H9 (cell line): ENCODE measurements at regions not wholly inside any gene's neighbourhood (a gene's known extent, or its start where the extent isn't known, plus 50 kb on each side); places are given as distances from the start of the nearest gene placed in this dataset.

ENCODE experiments used
- DNase-seq: peaks from one replicate; pipeline ENCODE4 v3.0.0-alpha.2; 2017
- H2AFZ ChIP-seq: one replicate; pipeline ENCODE4 v1.6.1; 2013; ENCODE audit warnings: mild to moderate bottlenecking, low read length, control low read depth, moderate library complexity
- H2AK5ac ChIP-seq: 2 replicates; pipeline ENCODE4 v1.6.1; 2013; ENCODE audit warnings: low read length, control low read depth, mixed read lengths; ENCODE audit not compliant: insufficient read length
- H2BK120ac ChIP-seq: one replicate; pipeline ENCODE4 v1.6.1; 2013; ENCODE audit warnings: low read depth, mild to moderate bottlenecking, low read length, control low read depth, inconsistent platforms; ENCODE audit not compliant: poor library complexity, severe bottlenecking
- H2BK12ac ChIP-seq: 2 replicates; pipeline ENCODE4 v1.6.1; 2013; ENCODE audit warnings: low read length, control low read depth, mixed read lengths, low read depth; ENCODE audit not compliant: insufficient read length
- H2BK15ac ChIP-seq: 2 replicates; pipeline ENCODE4 v1.6.1; 2013; ENCODE audit warnings: low read depth, low read length, control low read depth
- H2BK20ac ChIP-seq: one replicate; pipeline ENCODE4 v1.6.1; 2013; ENCODE audit warnings: low read depth, mild to moderate bottlenecking, low read length, control low read depth, inconsistent platforms; ENCODE audit not compliant: poor library complexity, severe bottlenecking
- H2BK5ac ChIP-seq: 2 replicates; pipeline ENCODE4 v1.6.1; 2013; ENCODE audit warnings: low read length, control low read depth, mixed read lengths; ENCODE audit not compliant: insufficient read length
- H3K14ac ChIP-seq: 2 replicates; pipeline ENCODE4 v1.6.1; 2013; ENCODE audit warnings: low read length, control low read depth; ENCODE audit not compliant: insufficient read depth
- H3K18ac ChIP-seq: 2 replicates; pipeline ENCODE4 v1.6.1; 2013; ENCODE audit warnings: low read depth, mild to moderate bottlenecking, mixed read lengths, low read length, control low read depth; ENCODE audit not compliant: insufficient read length
- H3K23ac ChIP-seq: 2 replicates; pipeline ENCODE4 v1.6.1; 2013; ENCODE audit warnings: low read length, control low read depth, mixed read lengths, low read depth; ENCODE audit not compliant: insufficient read length
- H3K23me2 ChIP-seq: 2 replicates; pipeline ENCODE4 v1.6.1; 2013; ENCODE audit warnings: low read depth, mild to moderate bottlenecking, mixed read lengths, low read length, control low read depth; ENCODE audit not compliant: insufficient read length, poor library complexity, severe bottlenecking
- H3K27ac ChIP-seq: 2 replicates; pipeline ENCODE4 v1.5.1; 2013; ENCODE audit warnings: low read length, control low read depth, mixed read lengths, low read depth; ENCODE audit not compliant: insufficient read length
- H3K27me3 ChIP-seq: 2 replicates; pipeline ENCODE4 v1.6.1; 2013; ENCODE audit warnings: low read length, control low read depth, inconsistent platforms; ENCODE audit not compliant: insufficient read depth
- H3K4ac ChIP-seq: 2 replicates; pipeline ENCODE4 v1.6.1; 2013; ENCODE audit warnings: low read depth, mild to moderate bottlenecking, control low read depth, inconsistent platforms, low read length, moderate library complexity
- H3K4me1 ChIP-seq: 2 replicates; pipeline ENCODE4 v1.6.1; 2013; ENCODE audit warnings: low read length, control low read depth, inconsistent platforms; ENCODE audit not compliant: insufficient read depth
- H3K4me2 ChIP-seq: 2 replicates; pipeline ENCODE4 v1.6.1; 2013; ENCODE audit warnings: low read length, control low read depth, mixed read lengths; ENCODE audit not compliant: insufficient read length, insufficient read depth
- H3K56ac ChIP-seq: 2 replicates; pipeline ENCODE4 v1.6.1; 2013; ENCODE audit warnings: low read depth, mild to moderate bottlenecking, mixed read lengths, low read length, control low read depth; ENCODE audit not compliant: insufficient read length
- H3K79me1 ChIP-seq: 2 replicates; pipeline ENCODE4 v1.6.1; 2013; ENCODE audit warnings: low read depth, mild to moderate bottlenecking, moderate library complexity, low read length, control low read depth, inconsistent platforms; ENCODE audit not compliant: insufficient read depth, poor library complexity, severe bottlenecking
- H3K79me2 ChIP-seq: 2 replicates; pipeline ENCODE4 v1.6.1; 2013; ENCODE audit warnings: low read length, control low read depth, inconsistent platforms; ENCODE audit not compliant: insufficient read depth
- H3K9ac ChIP-seq: 2 replicates; pipeline ENCODE4 v1.6.1; 2013; ENCODE audit warnings: low read length, control low read depth, mixed read lengths; ENCODE audit not compliant: insufficient read length; ENCODE audit errors: extremely low read depth
- H3K9me3 ChIP-seq: one replicate; pipeline ENCODE4 v1.6.1; 2013; ENCODE audit warnings: low read depth, low read length, inconsistent platforms; ENCODE audit not compliant: control insufficient read depth
- H3T11ph ChIP-seq: one replicate; pipeline ENCODE4 v1.6.1; 2013; ENCODE audit warnings: mild to moderate bottlenecking, low read length, control low read depth, inconsistent platforms
- H4K20me1 ChIP-seq: one replicate; pipeline ENCODE4 v1.6.1; 2013; ENCODE audit not compliant: control insufficient read depth, insufficient read length, insufficient read depth
- H4K5ac ChIP-seq: 2 replicates; pipeline ENCODE4 v1.6.1; 2013; ENCODE audit warnings: low read depth, mild to moderate bottlenecking, mixed read lengths, low read length, control low read depth; ENCODE audit not compliant: insufficient read length
- H4K8ac ChIP-seq: replicated peaks from 2 replicates; pipeline ENCODE4 v1.6.1; 2013; ENCODE audit warnings: low read length, control low read depth, mixed read lengths, low read depth; ENCODE audit not compliant: insufficient read length
- H4K91ac ChIP-seq: 2 replicates; pipeline ENCODE4 v1.6.1; 2013; ENCODE audit warnings: low read depth, mild to moderate bottlenecking, moderate library complexity, mixed read lengths, low read length, control low read depth; ENCODE audit not compliant: insufficient read length
- H3K27ac Mint-ChIP-seq, 3 experiments: 2 replicates in 2 of 3; 3 replicates in 1 of 3; pipeline ENCODE4 v1.8.0; 2020 to 2021; ENCODE audit warnings: mixed read lengths in 3 of 3, mild to moderate bottlenecking in 1 of 3, moderate library complexity in 1 of 3
- H3K27me3 Mint-ChIP-seq: 2 replicates; pipeline ENCODE4 v1.8.0; 2021; ENCODE audit warnings: low read depth, mild to moderate bottlenecking, moderate library complexity, mixed read lengths
- H3K36me3 Mint-ChIP-seq, 3 experiments: 2 replicates in 2 of 3; 3 replicates in 1 of 3; pipeline ENCODE4 v1.8.0; 2020 to 2021; ENCODE audit warnings: low read depth in 3 of 3, mixed read lengths in 3 of 3; ENCODE audit not compliant: insufficient read depth in 1 of 3
- H3K4me1 Mint-ChIP-seq, 2 experiments: 2 replicates each; pipeline ENCODE4 v1.8.0; 2020; ENCODE audit warnings: mixed read lengths in 2 of 2
- H3K4me3 Mint-ChIP-seq, 2 experiments: 2 replicates in 1 of 2; 3 replicates in 1 of 2; pipeline ENCODE4 v1.8.0; 2020 to 2021; ENCODE audit warnings: mild to moderate bottlenecking in 2 of 2, mixed read lengths in 2 of 2, moderate library complexity in 1 of 2
- H3K9me3 Mint-ChIP-seq, 2 experiments: 2 replicates in 1 of 2; 3 replicates in 1 of 2; pipeline ENCODE4 v1.8.0; 2020; ENCODE audit warnings: mild to moderate bottlenecking in 2 of 2, mixed read lengths in 2 of 2, moderate library complexity in 1 of 2
- CTCF ChIP-seq: fragments of 200-600 bp; sonication (generic); conservative IDR thresholded peaks from 3 replicates; pipeline ENCODE4 v1.8.0; 2021; ENCODE audit warnings: antibody characterized with exemption, mild to moderate bottlenecking

DNA sequence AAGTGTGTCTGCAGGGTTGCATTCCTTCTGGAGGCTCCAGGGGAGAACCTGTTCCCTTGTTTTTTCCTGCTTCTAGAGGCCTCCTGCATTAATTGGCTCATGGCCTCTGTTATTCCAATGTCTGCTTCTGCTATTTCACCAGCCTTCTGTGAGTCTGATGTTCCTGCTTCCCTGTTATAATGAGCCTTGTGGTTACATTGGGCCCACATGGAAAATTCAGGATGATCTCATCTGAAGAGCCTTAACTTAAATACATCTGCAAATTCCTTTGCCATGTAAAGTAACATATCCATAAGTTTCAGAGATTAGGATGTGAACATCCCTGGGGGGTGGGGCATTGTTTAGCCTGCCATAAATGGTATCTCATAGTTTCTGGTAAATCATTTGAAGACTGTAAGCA lies 181.1 kb downstream of the RWDD3 start:
- no peak overlapping the region for H3K18ac ChIP-seq
- no peak overlapping the region for H3K4me2 ChIP-seq
- Mint-ChIP-seq H3K27me3 (peaks cover 1% of the 10 kb centered on the region; the same call in 1 of the 2 replicates), H3K36me3 (peaks cover 0 to 10% (median 1%) of the 10 kb centered on the region in 3 experiments; a peak in 4 of 7 replicates), H3K4me1 (peaks cover 11 to 18% of the 10 kb centered on the region in 2 experiments), H3K4me3 (no peak overlapping the region), H3K27ac (no peak overlapping the region), H3K9me3 (peaks cover 0 to 2% of the 10 kb centered on the region in 2 experiments; a peak in 2 of 5 replicates)
- H2AK5ac ChIP-seq = no peak overlapping the region
- H3K79me1 ChIP-seq = no peaks in the 10 kb centered on the region
- no peak overlapping the region for H2AFZ ChIP-seq
- H2BK5ac ChIP-seq = no peak overlapping the region
- no peak overlapping the region for H4K5ac ChIP-seq
- H3K23me2 ChIP-seq = no peaks in the 10 kb centered on the region
- H3K14ac ChIP-seq = no peak overlapping the region
- no peak overlapping the region for H3K9ac ChIP-seq
- H3T11ph ChIP-seq = no peak overlapping the region
- no peaks in the 10 kb centered on the region for H3K9me3 ChIP-seq
- no peak overlapping the region for H4K91ac ChIP-seq
- no peaks in the 10 kb centered on the region for H4K20me1 ChIP-seq
- TF ChIP-seq CTCF = no peak
- H4K8ac ChIP-seq = no peak overlapping the region
- no peak overlapping the region for H2BK12ac ChIP-seq
- H3K4me1 ChIP-seq = no peaks in the 10 kb centered on the region
- no peak overlapping the region for H3K56ac ChIP-seq
- no peak overlapping the region for H2BK120ac ChIP-seq
- no peaks in the 10 kb centered on the region for H3K79me2 ChIP-seq
- H3K27ac ChIP-seq = no peak overlapping the region
- H2BK15ac ChIP-seq = no peak overlapping the region
- H2BK20ac ChIP-seq = no peak overlapping the region
- H3K23ac ChIP-seq = no peak overlapping the region
- no peak for DNase-seq
- no peak overlapping the region for H3K4ac ChIP-seq
- H3K27me3 ChIP-seq = no peaks in the 10 kb centered on the region
